Aorta (tissue), 5 donors: ENCODE measurements at regions not wholly inside any gene's neighbourhood (a gene's known extent, or its start where the extent isn't known, plus 50 kb on each side); places are given as distances from the start of the nearest gene placed in this dataset.

Experiments
- ATAC-seq: fragments of 200-7000 bp; cut with Tn5 transposase; one replicate; pipeline ENCODE4 v1.9.1; 2022; ENCODE audit warnings: moderate library complexity; ENCODE audit not compliant: low FRiP score
- DNase-seq, 2 donors: peaks; one replicate each; pipeline ENCODE4 v3.0.0-alpha.2; 2020
- H3K27ac ChIP-seq, 2 donors: one replicate each; pipeline ENCODE4 v1.5.1; 2013; ENCODE audit warnings: low read length in 2 of 2, mild to moderate bottlenecking in 2 of 2, moderate library complexity in 2 of 2, control low read depth in 1 of 2, inconsistent platforms in 1 of 2, low read depth in 1 of 2
- H3K27me3 ChIP-seq, 2 donors: one replicate each; pipeline ENCODE4 v1.6.1; 2013; ENCODE audit warnings: control low read depth in 1 of 2, low read length in 1 of 2, mild to moderate bottlenecking in 1 of 2, moderate library complexity in 1 of 2; ENCODE audit not compliant: insufficient read depth in 2 of 2, control insufficient read depth in 1 of 2
- H3K36me3 ChIP-seq, 2 donors: one replicate each; pipeline ENCODE4 v1.6.1; 2013; ENCODE audit warnings: control low read depth in 1 of 2, low read length in 1 of 2, mild to moderate bottlenecking in 1 of 2; ENCODE audit not compliant: insufficient read depth in 2 of 2, control insufficient read depth in 1 of 2
- H3K4me1 ChIP-seq, 2 donors: one replicate each; pipeline ENCODE4 v1.6.1; 2013; ENCODE audit warnings: low read length in 2 of 2, control low read depth in 1 of 2, mild to moderate bottlenecking in 1 of 2, moderate library complexity in 1 of 2; ENCODE audit not compliant: insufficient read depth in 2 of 2, control insufficient read depth in 1 of 2
- H3K4me3 ChIP-seq, 2 donors: one replicate each; pipeline ENCODE4 v1.5.1; 2013; ENCODE audit warnings: low read length in 2 of 2, control low read depth in 1 of 2, mild to moderate bottlenecking in 1 of 2
- H3K9me3 ChIP-seq: one replicate; pipeline ENCODE4 v1.6.1; 2013; ENCODE audit warnings: mild to moderate bottlenecking, low read length; ENCODE audit not compliant: control insufficient read depth
- WGBS, 2 donors: extraction: QIAGEN DNeasy Blood & Tissue Kit; methylation state at CpG; one replicate each; pipeline ENCODE4 v1.1.7; 2013; 5-methylcytosine and 5-hydroxymethylcytosine counted together
- intact Hi-C, 2 donors: fragments of 100-400 bp; cut with DNase I; formaldehyde crosslinking; loops; one replicate each; pipeline versions ENCODE4 v1.14.2 to v1.15.0; 2022
- donor health status: healthy with polysubstance abuse.
- donor health status: Bipolar disorder and iron deficiency.
- donor health status: DM: no; HTN: no; CAD: no.
- donor health status: DM: no; HTN: no; CAD: no.
- donor health status: DM: yes; HTN: yes; CAD: no.

DNA sequence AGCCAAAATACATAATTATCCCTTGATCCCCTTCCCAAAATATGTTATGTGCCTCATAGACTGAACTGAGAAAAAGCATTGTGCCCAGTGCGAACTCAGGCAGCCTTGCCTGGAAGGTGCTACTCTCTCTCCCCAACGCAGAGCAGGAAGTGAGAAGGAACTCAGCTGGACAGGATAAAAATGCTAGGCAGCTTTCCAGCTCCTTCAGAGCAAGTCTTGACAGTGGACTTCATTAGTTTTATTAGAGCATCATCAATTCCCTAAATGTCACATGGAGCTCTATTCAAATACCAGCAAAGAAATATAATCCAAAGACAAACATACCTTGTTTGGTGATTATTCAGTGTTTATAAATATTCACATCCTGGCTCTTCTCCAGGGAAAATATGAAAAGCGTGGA, 202.4 kb downstream of the RFC3 start:
- intact Hi-C loops = no loop called here
- DNase-seq = no peak
- 78 to 80% methylated on average over 3 of the region's 3 CpGs for WGBS, 2 donors
- Histone ChIP-seq H3K4me3 (no peak overlapping the region), H3K9me3 (peaks cover 4% of the 10 kb centered on the region), H3K27me3 (no peaks in the 10 kb centered on the region), H3K36me3 (no peaks in the 10 kb centered on the region), H3K27ac (no peak overlapping the region), H3K4me1 (no peaks in the 10 kb centered on the region)
- ATAC-seq = no peak

DNA sequence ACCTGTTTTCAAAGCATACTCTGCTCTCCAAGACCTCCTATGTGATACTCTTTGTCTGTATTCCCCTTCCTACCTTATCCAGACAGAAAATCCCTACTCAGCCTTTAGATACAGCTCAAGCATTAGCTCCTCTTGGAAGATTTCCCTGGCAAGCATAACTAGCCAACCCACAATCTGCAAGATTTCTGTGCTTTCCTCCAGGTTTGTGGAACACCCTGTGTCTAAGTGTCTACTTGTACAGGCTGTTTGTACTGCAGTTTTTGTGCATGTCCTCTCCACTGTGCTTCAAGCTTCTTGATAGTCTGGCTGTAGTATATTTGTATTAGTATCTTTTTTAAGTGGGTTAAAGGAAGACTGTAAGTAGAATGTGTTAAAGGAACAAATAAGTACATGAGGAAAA, 203.7 kb downstream of the RFC3 start:
- H3K27me3 ChIP-seq = no peaks in the 10 kb centered on the region
- H3K27ac ChIP-seq = no peak overlapping the region
- intact Hi-C loops = no loop called here
- DNase-seq = no peak
- H3K4me3 ChIP-seq = no peak overlapping the region
- H3K36me3 ChIP-seq = no peaks in the 10 kb centered on the region
- no peak for ATAC-seq
- peaks cover 6% of the 10 kb centered on the region for H3K9me3 ChIP-seq
- H3K4me1 ChIP-seq = no peaks in the 10 kb centered on the region

DNA sequence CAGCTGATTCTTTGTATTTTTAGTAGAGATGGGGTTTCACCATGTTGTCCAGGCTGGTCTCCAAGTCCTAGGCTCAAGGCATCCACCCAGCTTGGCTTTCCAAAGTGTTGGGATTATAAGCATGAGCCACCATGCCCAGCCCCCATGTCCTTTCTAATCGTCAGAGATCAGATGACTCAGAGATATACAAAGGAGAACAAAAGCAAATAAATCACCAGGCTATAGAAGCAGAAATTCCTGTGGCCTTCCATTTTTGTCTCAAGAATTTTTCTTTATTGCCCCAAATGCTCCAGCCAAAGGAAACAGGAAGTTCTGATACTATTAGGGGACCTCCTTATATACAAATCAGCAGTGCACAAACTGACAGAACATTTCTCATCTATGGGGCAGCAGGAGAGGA, 207.8 kb downstream of the RFC3 start:
- Histone ChIP-seq H3K4me3 (no peak overlapping the region), H3K27me3 (no peaks in the 10 kb centered on the region), H3K4me1 (no peaks in the 10 kb centered on the region), H3K27ac (no peak overlapping the region), H3K36me3 (no peaks in the 10 kb centered on the region), H3K9me3 (peaks cover 5% of the 10 kb centered on the region)
- DNase-seq (no peak), ATAC-seq (no peak)
- 19 to 28% methylated on average over 1 of the region's 1 CpG for WGBS, 2 donors
- intact Hi-C loops = no loop called here

DNA sequence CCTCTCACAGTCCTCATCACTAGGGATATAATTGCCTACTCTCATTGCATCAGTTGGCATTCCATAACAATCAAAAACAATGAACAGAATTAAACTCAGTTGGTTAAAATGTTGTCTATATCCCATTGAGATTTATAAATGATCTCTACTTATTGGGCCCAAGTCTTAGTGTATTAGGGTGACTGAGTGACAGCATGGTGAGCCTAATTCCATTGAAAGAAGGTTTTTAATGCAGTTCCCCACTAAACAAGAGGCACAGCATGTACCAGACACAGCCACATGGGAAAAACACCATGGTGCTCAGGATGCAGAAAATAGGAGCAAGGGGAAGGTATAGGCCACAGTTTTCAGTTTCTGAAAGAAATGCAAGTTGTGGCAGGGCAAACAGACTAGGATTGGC, 208.4 kb downstream of the RFC3 start:
- Histone ChIP-seq H3K4me3 (no peak overlapping the region), H3K36me3 (no peaks in the 10 kb centered on the region), H3K9me3 (peaks cover 5% of the 10 kb centered on the region), H3K4me1 (no peaks in the 10 kb centered on the region), H3K27me3 (no peaks in the 10 kb centered on the region), H3K27ac (no peak overlapping the region)
- intact Hi-C loops = no loop called here
- DNase-seq = no peak
- no peak for ATAC-seq

DNA sequence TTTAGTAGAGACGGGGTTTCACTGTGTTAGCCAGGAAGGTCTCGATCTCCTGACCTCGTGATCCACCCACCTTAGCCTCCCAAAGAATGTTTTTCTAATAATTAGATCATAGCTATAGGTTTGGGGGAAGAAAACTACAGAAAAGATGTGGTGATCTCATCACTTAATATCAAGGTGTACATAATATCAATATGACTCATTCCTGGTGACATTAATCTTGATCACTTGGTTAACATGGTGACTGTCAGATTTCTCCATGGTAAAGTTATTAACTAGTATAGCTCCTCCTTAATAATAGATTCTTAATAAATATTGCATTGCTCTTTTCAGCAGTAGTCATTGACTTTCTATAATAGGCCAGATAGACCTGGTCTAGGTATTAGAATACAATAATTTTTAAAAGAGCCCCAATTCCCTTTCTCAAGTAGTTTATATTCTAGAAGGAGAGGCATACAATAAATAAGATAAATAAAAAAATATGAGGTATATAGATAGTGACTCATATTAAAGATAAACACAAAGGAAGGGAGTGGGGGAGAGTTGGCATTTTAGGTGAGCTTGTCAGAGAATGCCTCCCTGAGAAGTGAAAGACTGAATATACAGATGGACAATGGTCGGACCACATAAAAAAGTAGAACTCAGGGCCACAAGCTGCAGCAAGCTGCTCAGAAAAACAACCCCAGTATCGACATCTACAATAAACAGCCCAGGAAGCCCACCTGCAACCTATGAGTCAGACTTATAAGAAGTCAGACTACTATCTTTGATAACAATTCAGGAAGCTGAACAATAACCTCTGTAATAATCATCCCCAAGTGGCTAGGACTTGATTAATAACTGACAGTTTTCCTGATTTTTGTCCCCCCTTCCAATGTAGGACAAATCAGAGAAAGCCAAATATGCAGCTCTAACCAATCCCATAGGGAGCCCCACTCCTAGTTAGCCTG, 210.8 kb downstream of the RFC3 start:
- intact Hi-C loops = no loop called here
- peaks cover 2% of the 10 kb centered on the region for H3K9me3 ChIP-seq
- DNase-seq (no peak), ATAC-seq (no peak)
- 92% methylated on average over 5 of the region's 5 CpGs for WGBS, 2 donors
- H3K27ac ChIP-seq = no peak overlapping the region
- H3K4me1 ChIP-seq = no peaks in the 10 kb centered on the region
- H3K36me3 ChIP-seq = no peaks in the 10 kb centered on the region
- H3K4me3 ChIP-seq = no peak overlapping the region
- no peaks in the 10 kb centered on the region for H3K27me3 ChIP-seq

DNA sequence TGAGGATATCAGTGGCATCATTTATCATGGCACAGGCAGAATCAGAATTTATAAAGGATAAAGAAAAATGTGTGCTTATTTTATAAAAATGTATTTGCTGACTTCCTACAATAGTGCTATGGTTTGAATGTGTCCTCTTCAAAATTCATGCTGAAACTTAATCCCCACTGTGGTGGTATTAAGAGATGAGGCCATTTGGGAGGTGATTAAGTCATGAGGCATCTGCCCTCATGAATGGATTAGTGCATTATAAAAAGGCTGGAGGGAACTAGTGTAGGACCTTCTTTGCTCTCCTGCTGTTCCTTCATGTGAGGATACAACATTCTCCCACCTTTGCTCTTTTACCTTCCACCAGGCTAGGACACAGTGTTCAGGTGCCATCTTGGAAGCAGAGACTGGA, 212.8 kb downstream of the RFC3 start:
- Histone ChIP-seq H3K27ac (no peak overlapping the region), H3K27me3 (no peaks in the 10 kb centered on the region), H3K9me3 (peaks cover 2% of the 10 kb centered on the region), H3K4me1 (no peaks in the 10 kb centered on the region), H3K4me3 (no peak overlapping the region), H3K36me3 (no peaks in the 10 kb centered on the region)
- intact Hi-C loops = no loop called here
- ATAC-seq (no peak), DNase-seq (no peak)

DNA sequence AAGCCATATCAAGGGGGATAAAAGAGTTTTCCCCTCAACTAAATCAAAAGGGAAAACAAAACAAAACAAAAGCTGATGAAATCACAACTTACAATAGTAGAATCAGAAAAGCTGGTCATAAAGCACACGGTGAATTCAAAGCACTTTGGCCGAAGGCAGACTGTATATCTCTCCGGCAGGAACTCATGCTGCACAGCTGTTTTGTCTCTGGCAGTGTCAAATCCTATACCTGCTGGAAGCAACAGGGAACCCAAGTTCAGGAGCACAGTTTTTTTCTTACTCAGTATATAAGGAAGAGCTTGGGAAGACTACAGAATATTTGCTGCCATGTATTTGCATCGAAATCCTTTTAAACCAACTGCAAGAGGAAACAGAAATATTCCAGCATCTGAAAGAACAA, 213.7 kb downstream of the RFC3 start:
- Histone ChIP-seq H3K36me3 (no peaks in the 10 kb centered on the region), H3K9me3 (no peaks in the 10 kb centered on the region), H3K4me3 (no peak overlapping the region), H3K27ac (no peak overlapping the region), H3K4me1 (no peaks in the 10 kb centered on the region), H3K27me3 (no peaks in the 10 kb centered on the region)
- no peak for ATAC-seq
- DNase-seq = no peak
- intact Hi-C loops = no loop called here
- WGBS, 2 donors = 80 to 90% methylated on average over 4 of the region's 4 CpGs

DNA sequence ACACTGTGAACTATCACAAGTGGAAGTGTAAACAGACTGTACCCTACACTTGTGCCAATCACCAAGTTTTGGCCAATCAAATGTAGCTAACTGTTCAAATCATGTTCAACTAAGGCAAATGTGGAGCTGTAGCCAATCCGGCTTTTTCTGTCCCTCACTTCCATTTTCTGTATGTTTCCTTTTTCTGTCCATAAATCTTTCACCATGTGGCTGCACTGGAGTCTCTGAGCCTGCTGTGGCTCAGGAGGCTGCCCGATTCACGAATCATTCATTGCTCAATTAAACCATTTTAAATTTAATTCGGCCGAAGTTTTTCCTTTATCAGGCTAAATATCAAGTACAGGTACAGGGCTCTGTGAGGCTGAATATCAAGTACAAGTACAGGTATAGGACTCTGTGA, 216.5 kb downstream of the RFC3 start:
- intact Hi-C loops = no loop called here
- WGBS, 2 donors = 72 to 78% methylated on average over 5 of the region's 5 CpGs
- ATAC-seq = no peak

DNA sequence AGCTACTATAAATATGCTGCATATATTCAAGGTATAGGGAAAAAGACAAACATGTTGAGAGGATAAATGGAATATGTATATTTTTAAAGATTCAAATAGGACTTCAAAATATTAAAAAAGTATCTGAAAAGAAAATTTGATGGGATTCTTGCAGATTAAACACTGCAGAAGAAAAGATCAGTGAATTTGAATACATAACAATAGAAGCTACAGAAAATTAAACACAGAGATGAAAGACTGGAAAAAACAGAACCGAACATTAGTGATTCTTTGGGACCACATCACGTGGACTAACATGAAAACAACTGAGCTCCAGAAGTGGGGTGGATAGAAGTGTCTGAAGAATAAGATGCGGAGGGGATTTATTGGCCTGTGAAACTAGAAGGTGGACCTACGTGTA, 217.2 kb downstream of the RFC3 start:
- Histone ChIP-seq H3K9me3 (no peaks in the 10 kb centered on the region), H3K4me1 (no peaks in the 10 kb centered on the region), H3K27me3 (no peaks in the 10 kb centered on the region), H3K4me3 (no peak overlapping the region), H3K36me3 (no peaks in the 10 kb centered on the region), H3K27ac (no peak overlapping the region)
- WGBS, 2 donors = 94% methylated on average over 4 of the region's 4 CpGs
- ATAC-seq = no peak
- no peak for DNase-seq
- intact Hi-C loops = no loop called here

More for the DNA sequence above, 216.5 kb downstream of the RFC3 start:
- H3K27ac ChIP-seq = no peak overlapping the region
- no peaks in the 10 kb centered on the region for H3K9me3 ChIP-seq
- no peaks in the 10 kb centered on the region for H3K4me1 ChIP-seq
- no peak for DNase-seq
- no peaks in the 10 kb centered on the region for H3K27me3 ChIP-seq
- H3K4me3 ChIP-seq = no peak overlapping the region
- H3K36me3 ChIP-seq = no peaks in the 10 kb centered on the region
